Renal pelvis (tissue), 1 donor: ENCODE measurements at regions not wholly inside any gene's neighbourhood (a gene's known extent, or its start where the extent isn't known, plus 50 kb on each side); places are given as distances from the start of the nearest gene placed in this dataset.

ENCODE experiments used
- DNase-seq: peaks from one replicate; pipeline ENCODE4 v3.0.0-alpha.2; 2013

DNA sequence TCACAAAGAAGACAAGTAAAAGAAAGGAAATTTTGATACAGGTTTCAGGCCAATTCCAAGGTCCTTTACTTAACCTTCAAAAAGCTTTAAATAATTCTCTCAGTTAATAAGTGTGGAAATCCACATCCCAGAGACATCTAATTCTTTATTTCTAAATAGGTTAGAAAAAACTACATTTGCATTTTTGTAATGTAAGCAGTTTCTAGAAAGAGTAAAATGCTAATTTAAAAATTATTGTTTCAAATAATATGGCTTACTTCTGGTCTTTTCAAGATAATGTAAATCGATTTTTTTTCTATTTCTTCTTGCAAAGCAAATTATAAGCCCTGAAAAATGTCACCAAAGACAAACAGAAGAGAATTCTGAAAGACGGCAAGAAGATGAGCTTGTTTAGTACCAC lies 180.4 kb upstream of the HHIP start:
- DNase-seq, result no peak

DNA sequence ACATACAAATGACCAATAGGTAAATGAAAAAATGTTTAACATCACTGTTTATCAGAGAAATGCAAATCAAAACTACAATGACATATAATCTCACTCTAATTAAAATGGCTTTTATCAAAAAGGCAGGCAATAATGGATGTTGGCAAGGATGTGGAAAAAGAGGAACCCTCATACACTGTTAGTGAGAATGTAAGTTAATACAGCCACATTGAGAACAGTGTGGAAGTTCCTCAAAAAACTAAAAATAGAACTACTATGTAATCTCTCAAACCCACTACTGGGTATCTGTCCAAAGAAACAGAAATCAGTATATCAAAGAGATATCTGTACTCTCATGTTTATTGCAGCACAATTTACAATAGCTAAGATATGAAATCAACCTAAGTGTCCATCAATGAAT lies 165.9 kb upstream of the HHIP start:
- DNase-seq, result no peak

DNA sequence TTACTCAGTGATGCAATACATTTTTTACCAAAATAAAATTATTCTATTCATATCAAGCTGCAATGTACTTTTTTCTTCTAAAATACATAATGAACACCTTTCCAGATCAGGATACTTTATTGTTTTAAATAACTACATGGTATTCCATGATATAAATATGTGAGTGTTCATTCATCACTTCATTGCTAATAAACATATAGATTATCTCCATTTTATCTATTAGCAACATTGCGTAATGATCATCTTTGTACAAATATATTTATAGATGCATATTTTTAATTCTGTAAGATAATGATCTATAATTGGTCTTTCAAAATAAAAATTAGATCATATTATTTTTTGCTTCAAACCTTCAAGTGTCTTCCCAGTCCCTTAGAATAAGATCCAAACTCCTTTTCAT lies 156.1 kb upstream of the HHIP start:
- no peak for DNase-seq

DNA sequence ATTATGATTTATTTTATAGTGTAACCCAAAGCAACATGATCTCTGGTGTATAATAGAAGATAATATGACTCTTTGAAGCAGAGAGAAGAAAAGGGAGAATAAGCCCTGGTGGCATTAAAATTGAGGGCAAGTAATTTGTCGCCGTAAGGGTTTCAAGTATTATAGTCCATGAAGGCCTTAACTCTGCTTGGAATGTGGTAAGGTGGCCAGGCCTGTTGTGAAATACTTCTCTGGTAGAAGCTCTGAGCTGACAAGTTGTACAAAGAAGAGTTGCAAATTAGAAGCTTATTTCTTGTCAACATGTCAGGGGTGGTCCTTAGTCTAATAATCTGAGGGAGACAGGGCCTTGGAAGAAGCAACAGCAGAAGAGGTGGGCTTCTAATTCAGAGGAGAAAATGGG lies 151.7 kb upstream of the HHIP start:
- no peak for DNase-seq

DNA sequence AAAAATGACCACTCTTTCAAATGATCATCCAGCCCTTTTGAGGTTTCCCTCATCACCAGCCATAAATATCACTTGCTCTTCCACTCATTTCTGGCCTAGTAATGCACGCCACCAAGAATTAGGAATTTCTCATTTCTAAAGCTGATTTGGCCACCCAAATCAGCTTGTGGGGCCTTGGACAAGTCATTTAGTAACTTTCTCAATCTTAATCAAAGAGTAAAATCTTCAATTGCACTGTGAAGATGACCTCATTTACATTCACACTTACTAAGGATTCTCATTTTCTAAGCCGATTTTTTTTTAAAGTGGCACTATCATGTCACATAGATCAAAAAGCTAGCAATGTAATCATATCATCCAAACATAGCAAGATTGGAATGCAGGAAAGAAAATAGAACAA lies 150.0 kb upstream of the HHIP start:
- DNase-seq, result no peak

DNA sequence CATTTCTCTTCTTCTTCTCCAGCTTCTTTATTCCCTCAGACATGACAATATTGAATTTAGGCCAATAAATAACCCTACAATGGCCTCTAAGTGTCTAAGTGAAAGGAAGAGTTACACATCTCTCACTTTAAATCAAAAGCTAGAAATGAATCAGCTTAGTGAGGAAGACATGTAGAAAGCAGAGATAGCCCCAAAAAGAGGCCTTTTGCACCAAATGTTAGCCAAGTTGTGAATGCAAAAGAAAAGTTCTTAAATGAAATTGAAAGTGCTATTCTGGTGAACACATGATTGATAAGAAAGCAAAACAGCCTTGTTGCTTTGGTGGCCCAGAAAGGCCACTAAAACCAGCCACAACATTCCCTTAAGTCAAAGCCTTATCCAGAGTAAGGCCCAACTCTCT lies 146.2 kb upstream of the HHIP start:
- DNase-seq, result no peak

DNA sequence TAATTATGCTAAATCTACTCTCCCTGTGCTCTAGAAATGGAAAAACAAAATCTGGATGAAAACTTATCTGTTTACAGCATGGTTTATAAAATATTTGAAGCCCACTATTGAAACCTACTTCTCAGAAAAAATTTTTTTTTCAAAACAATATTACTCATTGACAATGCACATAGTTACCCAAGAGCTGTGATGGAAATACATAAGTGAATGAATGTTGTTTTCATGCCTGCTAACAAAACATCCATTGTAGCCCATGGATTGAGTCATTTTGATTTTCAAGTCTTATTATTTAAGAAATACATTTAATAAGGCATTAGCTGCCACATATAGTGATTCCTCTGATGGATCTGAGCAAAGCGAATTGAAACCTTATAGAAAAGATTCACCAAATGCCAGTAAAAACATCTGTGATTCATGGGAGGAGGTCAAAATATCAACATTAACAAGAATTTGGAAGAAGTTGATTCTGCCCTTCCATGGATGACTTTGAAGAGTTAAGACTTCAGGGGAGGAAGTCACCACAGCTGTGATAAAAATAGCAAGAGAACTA lies 144.7 kb upstream of the HHIP start:
- no peak for DNase-seq

DNA sequence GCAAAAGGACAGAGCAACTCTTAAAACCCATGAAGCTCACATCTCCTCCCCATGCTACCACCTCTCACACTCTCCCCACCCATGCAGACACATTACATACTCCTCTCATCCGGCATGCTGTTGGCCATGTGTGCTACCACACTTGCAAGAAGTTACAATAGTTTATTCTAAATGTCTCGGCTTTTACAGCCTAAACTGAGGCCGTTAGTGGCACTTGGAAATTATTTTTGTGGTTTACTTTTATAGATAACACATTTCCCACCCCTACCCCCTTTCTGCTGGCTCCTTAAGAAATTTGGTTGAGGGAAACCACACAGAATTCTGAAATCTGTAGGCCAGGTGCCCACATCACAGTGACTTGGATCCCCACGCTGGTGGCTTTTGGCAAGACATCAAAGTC lies 141.1 kb upstream of the HHIP start:
- DNase-seq, result no peak

DNA sequence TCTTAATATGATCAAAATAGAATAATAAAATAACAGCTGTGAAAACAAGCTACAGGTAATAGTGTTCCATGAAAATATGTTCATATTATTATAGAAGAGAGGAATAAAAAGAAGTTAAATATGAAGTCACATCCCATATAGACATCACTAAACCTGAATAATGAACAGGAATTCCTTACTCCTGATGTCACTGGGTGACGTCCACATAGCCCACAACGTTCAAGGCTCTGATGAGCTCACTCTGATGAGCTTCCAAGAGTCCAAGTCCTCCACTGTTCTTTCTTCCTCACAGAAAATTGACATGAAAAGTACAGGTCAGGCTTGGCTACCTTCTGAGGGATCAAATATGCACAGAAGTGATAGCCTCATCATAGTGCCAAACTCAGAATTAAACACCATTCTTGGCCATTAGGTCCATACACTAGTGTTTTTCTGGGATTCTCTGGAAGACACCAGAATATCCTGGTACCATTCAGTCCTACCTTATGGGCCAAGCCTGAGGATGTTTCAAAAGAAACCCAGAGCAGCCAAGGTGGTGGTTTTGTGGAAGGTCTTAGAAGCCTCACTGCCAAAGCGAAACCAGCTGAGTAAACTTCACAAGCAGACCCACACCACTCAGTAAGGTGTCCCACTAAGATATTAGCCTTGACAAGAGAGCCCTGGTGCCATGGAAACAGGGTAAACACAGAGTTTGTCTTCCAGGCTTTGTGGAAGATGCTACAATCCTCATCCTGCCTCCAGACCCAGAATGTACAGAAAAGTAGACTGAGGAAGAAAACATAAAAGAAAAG lies 138.4 kb upstream of the HHIP start:
- no peak for DNase-seq

DNA sequence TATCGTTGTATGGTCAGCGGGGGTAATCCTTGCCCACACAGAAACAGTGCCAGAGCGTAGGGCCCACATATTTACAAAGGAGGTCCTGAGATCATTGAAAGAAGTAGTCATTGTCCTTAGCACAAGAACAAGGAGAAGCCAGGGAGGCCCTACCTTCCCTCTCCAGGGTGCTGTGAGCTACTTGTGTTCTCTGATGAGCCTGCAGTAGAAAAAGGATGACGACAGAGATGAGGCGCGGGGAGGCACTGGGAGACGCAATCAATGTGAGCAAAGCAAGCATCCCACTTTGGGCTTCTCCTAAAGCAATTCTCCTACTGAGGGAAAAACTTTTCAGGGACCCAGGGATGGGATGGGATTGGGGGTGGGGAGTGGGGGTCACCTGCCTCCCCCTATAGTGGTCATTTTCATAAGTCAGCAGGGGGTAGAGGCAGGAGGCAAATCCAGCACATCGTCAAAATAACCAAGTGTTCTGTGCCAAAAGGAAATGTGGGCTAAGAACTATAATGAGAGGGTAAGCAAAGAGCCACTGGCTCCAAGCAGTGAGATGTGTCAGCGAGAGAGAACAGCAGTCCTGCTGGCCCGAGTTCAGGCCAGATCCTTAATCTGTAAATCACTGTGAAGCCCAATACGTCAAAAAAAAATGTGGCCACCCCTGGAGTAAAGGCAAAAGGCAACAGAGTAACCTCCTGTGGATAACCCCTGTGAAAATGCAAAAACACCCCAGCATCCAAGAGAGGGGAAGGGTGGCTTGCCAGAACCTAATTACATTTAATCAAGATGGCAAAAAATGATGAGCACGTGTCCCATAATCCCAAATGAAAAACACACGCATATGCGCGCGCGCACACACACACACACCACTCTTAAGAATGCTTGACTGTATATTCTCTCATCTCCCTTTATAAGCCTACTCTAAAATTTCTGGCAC lies 136.6 kb upstream of the HHIP start:
- peak; percentile 61 for DNase-seq

DNA sequence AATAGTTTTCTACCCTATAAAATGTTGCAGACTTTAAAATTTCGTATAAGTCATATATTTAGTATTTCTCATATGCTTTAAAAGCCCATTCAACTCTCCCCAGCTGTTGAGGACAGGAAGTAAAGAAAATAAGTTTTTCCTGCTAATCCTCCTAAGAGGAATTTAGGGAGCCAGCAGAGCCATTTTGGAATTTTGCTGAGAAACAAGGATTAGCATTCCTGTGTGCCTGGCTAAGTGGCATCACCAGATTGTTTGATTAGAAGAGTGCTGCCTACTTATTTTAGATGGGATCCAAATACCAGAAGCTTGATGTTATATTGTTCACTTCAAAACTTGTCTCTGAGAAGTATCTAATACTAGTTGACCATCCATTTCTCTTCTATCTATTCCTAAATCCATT lies 131.2 kb upstream of the HHIP start:
- DNase-seq, result no peak

DNA sequence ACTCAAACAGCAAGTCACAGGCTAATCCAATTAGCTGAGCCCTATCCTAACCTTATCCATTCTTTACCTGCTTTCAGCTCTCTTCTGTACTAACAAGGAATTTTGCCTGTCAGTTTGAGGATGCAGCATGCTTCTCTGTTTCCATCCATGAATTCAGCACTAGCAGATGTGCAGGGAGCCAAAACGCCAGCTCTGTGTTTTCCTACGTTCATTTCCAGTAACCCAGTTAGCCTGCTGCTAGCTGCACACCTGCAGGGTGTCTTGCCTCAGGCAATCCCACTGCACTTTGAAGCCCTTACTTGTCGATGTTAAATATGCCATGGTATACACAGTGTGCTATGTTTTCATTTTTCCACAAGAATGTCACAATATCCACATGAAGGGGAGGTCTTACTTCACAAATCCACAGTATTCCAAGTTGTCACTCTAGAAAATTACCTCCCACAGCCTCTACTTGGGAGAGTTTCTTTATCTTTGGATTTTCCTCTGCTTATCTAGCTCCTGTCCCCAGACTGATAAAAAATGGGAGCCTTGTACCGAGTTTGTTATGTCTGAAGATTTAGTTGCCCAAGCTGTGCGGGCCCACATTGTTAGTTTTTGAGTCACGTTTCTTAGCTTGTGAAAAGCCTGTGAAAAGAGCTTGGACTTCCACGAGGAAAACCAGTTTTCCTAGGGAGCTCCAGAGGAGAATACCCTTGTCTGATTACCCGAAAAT lies 127.6 kb upstream of the HHIP start:
- DNase-seq, result no peak

DNA sequence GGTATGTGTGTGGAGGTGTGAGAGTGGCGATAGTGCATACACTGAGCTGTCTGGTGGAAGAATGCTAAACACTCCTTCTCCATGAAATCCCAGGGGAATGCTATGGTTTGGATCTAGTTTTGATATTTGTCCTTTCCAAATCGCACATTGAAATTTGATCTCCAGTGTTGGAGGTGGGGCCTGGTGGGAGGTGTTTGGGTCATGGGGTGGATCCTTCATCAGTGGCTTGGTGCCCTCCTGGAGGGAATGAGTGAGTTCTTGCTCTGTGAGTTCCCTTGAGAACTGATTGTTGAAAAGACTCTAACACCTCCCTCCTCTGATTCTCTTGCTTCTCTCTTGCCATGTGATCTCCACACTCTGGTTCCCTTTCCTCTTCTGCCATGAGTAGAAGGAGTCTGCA lies 114.1 kb upstream of the HHIP start:
- no peak for DNase-seq

DNA sequence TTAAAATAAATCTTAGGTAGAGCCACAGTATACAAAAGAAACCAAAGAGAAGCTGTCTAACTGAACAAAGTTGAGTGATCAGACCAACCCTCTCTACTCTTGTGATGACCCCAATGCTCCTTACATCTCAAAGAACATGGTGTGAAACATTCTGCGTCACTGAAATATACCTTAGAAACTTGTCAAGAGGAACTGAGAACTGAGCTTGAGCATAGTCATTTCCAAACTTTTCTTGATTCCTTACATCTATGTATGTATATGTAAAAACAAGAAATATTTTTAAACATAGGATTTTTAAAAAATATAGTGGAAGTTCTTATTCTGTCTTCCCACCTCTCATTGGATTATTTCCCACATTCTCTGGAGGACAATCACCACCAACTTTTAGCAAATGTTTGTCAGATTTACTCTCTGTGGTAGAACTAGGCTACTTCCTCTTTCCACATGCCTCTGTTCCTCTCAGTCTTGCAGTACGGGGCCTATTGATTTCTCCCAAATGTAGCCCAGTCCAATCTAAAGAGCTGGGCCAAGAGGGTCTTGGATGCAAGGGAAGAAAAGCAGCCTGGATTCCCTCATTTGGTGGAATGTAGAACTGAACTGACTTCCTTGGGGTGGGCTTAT lies 98.2 kb upstream of the HHIP start:
- DNase-seq, result no peak

DNA sequence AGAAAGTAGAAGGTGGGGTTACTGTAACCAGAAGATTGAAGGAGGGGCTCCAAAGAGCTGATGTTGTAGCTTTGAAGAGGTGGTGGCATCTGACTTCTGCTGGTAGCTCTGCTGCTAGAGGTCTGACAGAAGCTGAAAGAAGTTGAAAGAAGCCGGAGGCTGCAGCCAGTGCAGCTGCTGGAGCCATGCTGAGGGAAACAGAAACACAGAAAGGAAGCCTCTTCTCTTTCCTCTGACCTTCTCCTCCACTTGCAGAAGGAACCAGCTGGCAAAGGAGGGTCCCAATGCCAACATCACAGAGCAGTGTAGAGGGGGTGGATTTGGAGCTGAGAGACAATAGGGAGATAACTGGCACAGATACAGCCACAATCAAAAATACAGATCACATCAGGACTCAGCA lies 89.3 kb upstream of the HHIP start:
- no peak for DNase-seq

DNA sequence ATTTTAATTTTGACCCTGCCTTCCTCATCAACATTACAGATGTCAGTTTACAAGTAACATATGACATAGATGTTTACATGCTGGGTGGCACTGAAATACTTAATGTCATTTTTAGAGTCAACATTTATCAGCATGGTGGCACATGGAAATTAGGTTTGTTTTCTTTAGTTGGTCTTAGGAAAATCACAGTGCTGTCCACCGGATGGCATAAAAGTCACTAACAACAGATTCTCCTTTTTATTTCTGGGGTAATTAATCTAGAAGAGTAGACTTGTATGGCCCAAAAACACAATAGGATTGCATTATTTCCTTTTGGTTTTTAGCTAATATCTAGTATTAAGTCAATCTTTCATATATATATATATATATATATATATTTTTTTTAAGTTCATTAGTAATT lies 88.6 kb upstream of the HHIP start:
- DNase-seq, result no peak

DNA sequence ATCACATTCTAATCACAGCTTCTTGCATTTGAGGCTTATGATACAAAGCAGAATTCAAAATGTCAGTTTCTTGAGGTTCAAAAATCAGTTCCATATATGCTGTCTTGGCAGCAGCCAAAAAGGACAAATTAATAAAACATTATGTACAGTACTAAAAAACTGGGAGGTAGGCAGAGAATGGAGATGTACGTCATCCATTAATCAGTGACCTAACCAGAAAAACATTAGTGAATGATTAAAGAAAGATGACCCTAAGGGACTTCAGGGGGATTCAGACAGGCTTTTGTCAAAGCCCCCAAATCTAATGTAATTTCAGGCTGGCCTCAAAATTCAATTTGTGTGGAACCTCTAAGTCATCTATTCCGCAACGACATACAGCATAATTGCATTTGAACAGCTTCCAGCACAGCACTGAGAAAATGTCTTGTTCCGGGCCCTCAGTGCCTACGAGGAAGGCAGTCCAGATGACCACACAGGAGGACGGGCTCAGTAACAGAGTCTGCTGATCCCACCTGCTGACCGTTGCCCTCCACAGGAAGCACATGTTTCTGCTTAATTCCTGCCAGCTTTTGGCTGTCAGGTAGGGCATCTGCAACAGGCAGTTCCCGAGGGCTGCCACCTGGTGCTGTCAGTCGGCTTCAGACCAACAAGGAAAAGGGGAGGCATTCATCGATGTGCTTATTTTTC lies 83.8 kb upstream of the HHIP start:
- DNase-seq, result peak; percentile 10

DNA sequence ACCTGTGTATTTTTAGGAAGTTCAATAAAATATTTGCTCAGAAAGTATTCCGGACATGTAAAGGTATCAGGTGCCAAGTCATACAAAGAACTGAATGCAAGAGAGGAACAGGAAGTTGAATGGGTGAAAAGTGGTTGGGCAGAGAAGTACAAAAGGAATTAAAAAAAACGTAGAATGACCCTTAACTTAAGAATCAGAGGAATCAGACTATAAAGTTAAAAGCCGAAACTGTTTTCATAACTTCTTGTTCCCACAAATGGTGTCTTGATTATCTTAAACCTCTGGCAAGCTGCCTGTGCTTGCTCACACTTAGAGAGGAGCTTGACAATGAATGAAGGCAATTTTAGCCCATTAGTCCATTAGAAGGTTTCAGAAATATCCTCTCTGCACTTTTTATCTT lies 81.6 kb upstream of the HHIP start:
- DNase-seq, result no peak

DNA sequence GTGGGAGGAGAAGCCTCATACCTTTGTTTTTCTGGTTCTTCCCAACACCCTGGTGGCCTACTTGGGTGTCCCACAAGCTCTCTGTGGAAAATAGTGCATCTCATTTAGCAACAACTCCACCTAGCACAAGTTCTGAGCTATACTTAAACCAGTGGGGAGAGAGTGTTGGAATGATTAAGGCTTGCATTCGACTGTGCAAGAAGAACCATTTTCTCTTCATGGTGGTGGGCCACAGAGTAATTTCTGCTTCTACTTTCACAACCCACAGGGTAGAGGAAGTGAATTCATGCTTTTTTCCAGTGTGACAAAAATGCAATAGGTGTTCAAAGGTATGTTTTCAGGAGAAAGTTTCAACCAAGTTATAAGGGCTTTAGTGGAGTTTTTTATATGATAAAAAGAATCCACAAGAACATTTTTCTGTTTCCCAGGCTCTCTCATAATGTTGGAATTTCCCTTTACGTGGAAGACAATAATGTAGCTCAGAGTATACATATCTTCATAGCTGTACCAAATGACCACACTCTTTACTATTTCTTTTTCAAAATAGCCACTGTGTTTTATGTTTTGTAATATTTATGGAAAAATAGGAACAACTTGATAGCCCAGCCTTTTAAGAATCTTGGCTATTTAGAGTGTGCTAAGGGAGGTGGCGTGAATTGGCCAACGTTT lies 80.3 kb upstream of the HHIP start:
- DNase-seq, result no peak

DNA sequence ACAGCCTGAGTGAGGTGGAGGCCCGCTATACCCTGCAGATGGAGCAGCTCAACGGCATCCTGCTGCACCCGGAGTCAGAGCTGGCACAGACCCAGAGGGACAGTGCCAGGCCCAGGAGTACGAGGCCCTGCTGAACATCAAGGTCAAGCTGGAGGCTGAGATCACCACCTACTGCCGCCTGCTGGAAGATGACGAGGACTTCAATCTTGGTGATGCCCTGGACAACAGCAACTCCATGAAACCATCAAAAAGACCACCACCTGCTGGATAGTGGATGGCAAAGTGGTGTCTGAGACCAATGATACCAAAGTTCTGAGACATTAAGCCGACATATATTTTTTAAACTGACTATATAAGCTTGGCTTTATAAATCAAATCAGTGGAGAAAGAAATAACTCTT lies 73.3 kb upstream of the HHIP start:
- DNase-seq, result no peak

DNA sequence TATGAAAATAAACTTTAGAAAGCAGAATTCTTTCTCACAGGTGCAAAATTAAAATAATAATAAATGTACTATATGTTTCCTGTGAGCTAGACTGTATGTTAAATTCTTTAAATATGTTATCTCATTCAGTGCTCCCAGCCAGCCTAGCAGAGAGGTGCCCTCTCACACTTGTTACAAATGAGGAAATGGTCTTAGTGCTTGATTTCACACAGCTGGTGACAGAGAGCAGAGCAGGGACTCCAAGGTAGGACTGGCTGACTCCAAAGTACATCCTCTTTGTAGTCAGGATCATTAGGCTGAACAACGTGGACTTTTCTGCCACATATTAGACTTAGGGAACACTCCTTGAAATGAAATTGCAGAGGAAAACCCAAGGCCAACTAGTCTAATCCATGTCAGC lies 72.0 kb upstream of the HHIP start:
- no peak for DNase-seq
